GM12872 (cell line): ENCODE measurements at regions not wholly inside any gene's neighbourhood (a gene's known extent, or its start where the extent isn't known, plus 50 kb on each side); places are given as distances from the start of the nearest gene placed in this dataset.

Experiments
- CTCF ChIP-seq: IDR thresholded peaks from 3 replicates; pipeline ENCODE4 v1.5.1; 2011; ENCODE audit warnings: low read depth, mild to moderate bottlenecking, low read length, moderate library complexity; ENCODE audit not compliant: insufficient read depth

GRCh38 chr16:85490407-85491057 lies 122.6 kb upstream of the GSE1 start:
- no peak for TF ChIP-seq CTCF

DNA sequence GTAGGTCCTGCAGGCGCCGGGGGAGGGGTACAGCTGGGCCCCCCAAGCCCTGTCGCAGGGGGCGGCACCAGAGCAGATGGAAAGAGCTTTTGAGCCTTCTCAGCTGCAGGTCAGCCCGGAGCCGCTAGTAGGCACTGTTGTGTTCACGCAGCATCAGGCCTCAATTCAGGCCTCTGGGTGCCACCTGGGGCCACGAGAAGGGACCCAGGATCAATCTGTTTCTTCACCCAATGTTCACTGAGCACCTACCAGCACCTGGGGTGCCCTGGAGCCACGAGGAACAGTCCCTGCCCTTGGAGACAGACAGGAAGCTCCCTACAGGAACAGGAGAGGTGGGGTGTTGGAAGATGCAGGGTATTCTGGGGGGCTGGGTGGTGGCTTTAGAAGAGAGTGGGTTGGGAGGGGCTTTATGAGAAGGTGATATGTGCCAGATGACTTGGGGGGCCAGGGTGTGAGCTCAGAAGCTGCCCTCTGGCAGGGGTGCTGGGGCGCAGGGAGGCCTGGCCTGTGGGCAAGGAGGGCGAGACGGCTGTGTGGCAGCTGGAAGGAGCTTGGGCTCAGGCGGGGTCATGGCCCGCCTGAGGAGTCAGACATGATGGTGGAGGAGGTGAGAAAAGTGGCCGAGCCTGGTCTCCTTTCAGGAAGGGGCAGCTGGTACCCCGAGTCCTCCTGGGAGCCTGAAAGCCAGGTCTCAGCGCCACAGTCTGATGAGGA lies 121.9 kb upstream of the GSE1 start:
- TF ChIP-seq CTCF: peak; percentile 100

DNA sequence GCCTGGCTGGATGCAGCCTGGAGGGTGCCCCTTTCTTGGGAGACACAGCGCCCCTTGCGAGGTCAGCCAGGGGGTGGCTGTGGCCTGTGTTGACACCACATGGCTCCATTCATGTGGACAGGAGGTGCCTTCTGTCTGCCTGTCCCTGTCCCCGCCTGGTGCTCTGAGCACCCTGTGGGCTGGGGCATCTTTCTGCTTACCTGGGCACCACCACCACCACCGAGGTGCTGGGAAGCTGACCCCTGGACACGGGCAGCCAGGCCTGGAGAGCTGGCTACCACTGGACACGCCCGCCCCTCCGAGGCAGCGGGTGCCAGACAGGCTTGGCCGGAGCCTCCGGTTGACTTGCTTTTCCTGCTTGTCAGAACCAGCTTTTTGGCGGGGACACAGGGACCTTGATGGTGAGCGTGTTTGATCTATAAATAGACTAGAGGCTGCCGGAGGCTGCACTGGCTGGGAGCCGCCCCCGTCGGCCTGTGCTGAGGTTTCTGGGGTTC lies 121.3 kb upstream of the GSE1 start:
- TF ChIP-seq CTCF: no peak

GRCh38 chr16:85492295-85492864 lies 120.7 kb upstream of the GSE1 start:
- no peak for TF ChIP-seq CTCF

- no peak for TF ChIP-seq CTCF
Measured at GRCh38 chr16:85494315-85494714, 118.8 kb upstream of the GSE1 start.

DNA sequence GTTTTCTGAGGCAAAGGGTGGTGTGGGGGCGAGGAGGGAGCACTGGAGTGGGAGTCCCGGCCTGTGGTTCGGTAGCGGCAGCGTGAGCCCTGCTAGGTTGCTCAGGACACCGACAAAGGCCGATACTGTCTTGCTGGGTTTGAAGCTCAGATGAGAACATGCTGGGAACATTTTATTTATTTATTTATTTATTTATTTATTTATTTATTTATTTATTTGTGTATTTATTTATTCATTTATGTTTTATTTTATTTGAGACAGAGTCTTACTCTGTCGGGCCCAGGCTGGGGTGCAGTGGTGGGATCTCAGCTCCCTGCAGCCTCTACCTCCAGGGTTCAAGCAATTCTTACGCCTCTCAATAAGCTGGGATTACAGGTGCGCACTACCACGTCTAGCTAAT lies 117.9 kb upstream of the GSE1 start:
- no peak for TF ChIP-seq CTCF

GRCh38 chr16:85495823-85496538 lies 117.1 kb upstream of the GSE1 start:
- no peak for TF ChIP-seq CTCF
